Glutamatergic neuron (in vitro differentiated cells): ENCODE measurements at regions not wholly inside any gene's neighbourhood (a gene's known extent, or its start where the extent isn't known, plus 50 kb on each side); places are given as distances from the start of the nearest gene placed in this dataset.
A peak's percentile ranks its signal among the peaks of the same experiment; 100 is the strongest.

Experiments
- DNase-seq: peaks from one replicate; pipeline ENCODE4 v3.0.0; 2022
- H3K27ac Mint-ChIP-seq: one replicate; pipeline ENCODE4 v1.8.0; 2020; ENCODE audit warnings: mild to moderate bottlenecking, mixed read lengths, inconsistent platforms; ENCODE audit not compliant: unreplicated experiment
- H3K27me3 Mint-ChIP-seq: one replicate; pipeline ENCODE4 v1.8.0; 2020; ENCODE audit warnings: mild to moderate bottlenecking, moderate library complexity, mixed read lengths, inconsistent platforms; ENCODE audit not compliant: unreplicated experiment
- H3K36me3 Mint-ChIP-seq: one replicate; pipeline ENCODE4 v1.8.0; 2020; ENCODE audit warnings: mild to moderate bottlenecking, mixed read lengths, inconsistent platforms; ENCODE audit not compliant: unreplicated experiment
- H3K4me1 Mint-ChIP-seq: one replicate; pipeline ENCODE4 v1.8.0; 2020; ENCODE audit warnings: mild to moderate bottlenecking, low read depth, mixed read lengths, inconsistent platforms; ENCODE audit not compliant: unreplicated experiment
- H3K4me3 Mint-ChIP-seq: one replicate; pipeline ENCODE4 v1.8.0; 2020; ENCODE audit warnings: mild to moderate bottlenecking, mixed read lengths, inconsistent platforms; ENCODE audit not compliant: unreplicated experiment
- H3K9me3 Mint-ChIP-seq: one replicate; pipeline ENCODE4 v1.8.0; 2020; ENCODE audit warnings: mild to moderate bottlenecking, moderate library complexity, mixed read lengths, inconsistent platforms; ENCODE audit not compliant: unreplicated experiment
- TF ChIP-seq, protein P1 (sequence below): fragments of 200-600 bp; sonication (generic); IDR thresholded peaks from one replicate; pipeline ENCODE4 v1.5.0; 2021; ENCODE audit not compliant: partially characterized antibody, unreplicated experiment

DNA sequence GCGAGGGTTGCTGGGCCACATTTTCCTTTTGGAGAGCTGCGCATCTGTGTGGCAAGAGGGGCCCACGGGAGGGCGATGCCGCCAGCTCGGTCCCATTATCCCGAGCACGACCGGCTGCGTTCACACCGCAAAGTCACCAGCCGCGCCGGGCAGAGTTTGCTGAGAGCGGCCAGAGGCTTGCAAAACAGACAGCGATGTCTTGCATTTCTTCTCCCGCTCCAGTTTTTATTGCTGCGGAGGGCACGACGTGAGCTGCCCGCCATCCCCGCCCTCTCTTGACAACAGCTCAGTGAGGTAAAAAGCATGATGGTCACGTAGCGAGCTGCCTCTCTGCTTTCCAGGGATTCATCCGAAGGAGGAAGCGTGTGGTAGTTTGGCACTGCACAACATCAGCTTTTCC, 102.1 kb upstream of the TENM3 start:
- peaks cover 19% of the 10 kb centered on the region for H3K4me1 Mint-ChIP-seq

DNA sequence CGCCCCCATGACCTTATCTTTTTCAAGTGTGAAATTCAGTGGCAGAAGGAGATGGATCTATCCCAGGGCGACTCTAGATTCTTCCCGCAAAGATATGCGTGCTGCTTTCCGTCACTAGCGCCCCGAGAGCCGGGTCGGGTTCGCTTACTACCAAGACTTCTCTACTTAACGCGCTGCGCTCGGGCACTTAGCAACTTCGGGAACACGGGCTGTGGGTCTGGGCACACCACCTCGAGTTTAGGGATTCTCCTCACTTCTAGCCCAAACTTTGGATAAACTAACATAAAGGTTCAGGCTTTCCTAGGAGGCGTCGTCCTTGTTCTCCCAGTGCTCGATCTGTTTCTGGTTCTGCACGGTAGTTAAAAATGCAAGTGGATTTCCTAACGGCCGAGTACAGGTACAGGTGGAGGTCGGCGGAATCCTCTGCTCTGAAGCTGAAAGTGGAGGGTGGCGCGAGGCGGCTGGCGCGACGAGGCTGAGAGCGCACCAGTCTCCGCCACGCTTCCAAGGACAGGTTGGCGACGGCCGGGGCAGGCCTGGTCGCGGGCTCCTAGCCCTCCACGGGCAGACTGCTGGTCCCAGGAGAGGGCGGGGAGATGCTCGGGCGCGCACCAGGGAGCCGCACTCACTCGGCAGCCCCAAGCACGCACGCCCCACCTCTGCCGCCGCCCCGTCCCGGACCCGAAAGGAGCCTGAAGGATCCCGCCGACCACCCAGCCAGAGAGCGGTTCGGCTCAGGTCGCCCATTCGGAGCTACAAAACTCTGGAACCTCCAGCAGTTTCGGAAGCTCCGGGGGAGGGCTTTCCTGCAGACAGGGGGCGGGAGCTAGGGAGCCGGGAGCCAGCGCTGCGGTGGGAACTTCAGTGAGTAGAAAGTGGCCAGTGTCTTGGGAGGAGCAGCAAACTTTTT, 100.8 kb upstream of the TENM3 start:
- no peak overlapping the region for H3K27ac Mint-ChIP-seq
- peaks cover 21% of the 10 kb centered on the region for H3K27me3 Mint-ChIP-seq
- H3K4me1 Mint-ChIP-seq: peaks cover 16% of the 10 kb centered on the region
- TF ChIP-seq, protein P1, sequence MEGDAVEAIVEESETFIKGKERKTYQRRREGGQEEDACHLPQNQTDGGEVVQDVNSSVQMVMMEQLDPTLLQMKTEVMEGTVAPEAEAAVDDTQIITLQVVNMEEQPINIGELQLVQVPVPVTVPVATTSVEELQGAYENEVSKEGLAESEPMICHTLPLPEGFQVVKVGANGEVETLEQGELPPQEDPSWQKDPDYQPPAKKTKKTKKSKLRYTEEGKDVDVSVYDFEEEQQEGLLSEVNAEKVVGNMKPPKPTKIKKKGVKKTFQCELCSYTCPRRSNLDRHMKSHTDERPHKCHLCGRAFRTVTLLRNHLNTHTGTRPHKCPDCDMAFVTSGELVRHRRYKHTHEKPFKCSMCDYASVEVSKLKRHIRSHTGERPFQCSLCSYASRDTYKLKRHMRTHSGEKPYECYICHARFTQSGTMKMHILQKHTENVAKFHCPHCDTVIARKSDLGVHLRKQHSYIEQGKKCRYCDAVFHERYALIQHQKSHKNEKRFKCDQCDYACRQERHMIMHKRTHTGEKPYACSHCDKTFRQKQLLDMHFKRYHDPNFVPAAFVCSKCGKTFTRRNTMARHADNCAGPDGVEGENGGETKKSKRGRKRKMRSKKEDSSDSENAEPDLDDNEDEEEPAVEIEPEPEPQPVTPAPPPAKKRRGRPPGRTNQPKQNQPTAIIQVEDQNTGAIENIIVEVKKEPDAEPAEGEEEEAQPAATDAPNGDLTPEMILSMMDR: no peak
- H3K4me3 Mint-ChIP-seq: peak overlapping the region; percentile 96
- peak; percentile 39 for DNase-seq
- H3K36me3 Mint-ChIP-seq: peaks cover 4% of the 10 kb centered on the region
- peaks cover 15% of the 10 kb centered on the region for H3K9me3 Mint-ChIP-seq

More for the DNA sequence above, 102.1 kb upstream of the TENM3 start:
- TF ChIP-seq, protein P1: no peak
- Mint-ChIP-seq H3K27ac (no peak overlapping the region), H3K27me3 (peaks cover 23% of the 10 kb centered on the region), H3K4me3 (peak overlapping the region; percentile 64), H3K9me3 (peaks cover 15% of the 10 kb centered on the region), H3K36me3 (peaks cover 4% of the 10 kb centered on the region)
- peak; percentile 66 for DNase-seq

DNA sequence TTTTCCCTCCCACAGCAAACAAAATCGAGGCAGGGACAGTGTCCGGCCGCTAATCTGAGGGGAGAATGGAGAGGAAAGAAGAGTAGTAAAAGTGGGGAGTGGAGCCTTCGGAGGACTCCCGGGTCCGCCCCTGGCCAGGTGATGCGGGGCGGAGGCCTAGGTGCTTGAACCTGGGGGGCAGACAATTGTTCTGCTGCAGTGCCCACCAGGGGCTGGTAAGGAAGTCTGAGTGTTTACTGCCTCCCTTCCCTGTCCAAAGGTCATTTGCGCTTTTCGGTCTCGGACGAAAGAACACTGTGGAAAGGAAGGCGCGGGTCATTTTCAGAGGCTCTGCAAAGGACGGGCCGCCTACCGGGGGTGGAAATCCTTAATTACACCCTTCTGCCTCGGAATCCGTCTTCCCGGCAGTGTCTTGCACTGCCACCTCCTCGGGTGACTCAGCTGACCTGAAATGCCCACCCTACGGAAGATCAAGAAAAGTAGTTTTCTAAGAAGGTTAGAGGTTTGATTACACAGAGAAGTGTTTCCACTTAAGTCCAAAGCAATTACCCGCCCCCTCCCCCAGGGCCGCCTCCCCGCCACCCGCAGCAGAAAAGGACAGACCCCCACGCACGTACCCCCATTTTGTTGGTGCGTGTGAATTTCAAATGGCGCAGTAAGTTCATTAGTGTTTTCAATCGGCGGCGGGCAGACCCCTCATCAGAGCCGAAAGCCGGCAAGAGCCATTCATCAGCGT, 99.9 kb upstream of the TENM3 start:
- Mint-ChIP-seq H3K4me1 (peaks cover 16% of the 10 kb centered on the region), H3K27me3 (peaks cover 21% of the 10 kb centered on the region)
- no peak for DNase-seq

DNA sequence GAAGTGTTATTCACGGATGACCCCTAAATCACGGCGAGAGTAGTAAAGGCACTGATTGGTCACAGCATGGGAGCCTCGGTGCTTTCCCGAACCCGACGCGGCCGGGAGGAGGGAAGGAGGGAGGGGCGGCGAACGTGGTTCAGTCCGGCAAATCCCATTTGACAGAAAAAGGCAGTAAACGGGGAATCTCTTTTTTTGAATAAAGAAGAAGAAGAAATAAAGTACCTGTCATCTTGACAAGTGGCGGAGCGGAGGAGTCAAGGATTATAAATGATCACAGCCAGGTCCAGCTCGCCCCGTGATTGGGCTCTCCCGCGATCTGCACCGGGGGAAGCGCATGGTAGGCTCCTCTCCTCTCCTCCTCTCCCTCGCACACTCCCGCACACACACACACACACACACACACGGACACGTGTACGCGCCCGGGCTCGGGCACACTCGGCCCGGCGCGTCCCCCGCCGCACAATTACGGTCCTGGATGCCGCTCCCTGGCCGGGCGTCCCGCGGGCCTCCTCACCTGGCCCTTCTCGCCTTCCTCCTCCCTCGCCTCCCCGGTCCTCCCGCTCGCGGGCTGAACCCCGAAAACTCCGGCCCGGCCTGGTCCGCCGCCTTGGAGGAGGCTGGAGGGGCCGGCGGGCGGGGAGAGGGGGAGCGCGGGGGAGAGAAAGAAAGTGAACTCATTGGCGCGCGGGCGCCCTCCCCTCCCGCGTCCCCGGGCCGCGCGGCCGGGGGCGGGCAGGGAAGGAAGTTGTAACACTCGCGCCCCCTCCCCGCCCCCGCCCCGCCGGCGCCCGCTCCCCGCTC, 99.2 kb upstream of the TENM3 start:
- TF ChIP-seq, protein P1: no peak
- H3K4me1 Mint-ChIP-seq: peaks cover 16% of the 10 kb centered on the region

More for the DNA sequence above, 99.9 kb upstream of the TENM3 start:
- TF ChIP-seq, protein P1: no peak
- H3K36me3 Mint-ChIP-seq: peaks cover 4% of the 10 kb centered on the region
- H3K4me3 Mint-ChIP-seq: peak overlapping the region; percentile 96
- H3K27ac Mint-ChIP-seq: peak overlapping the region; percentile 48
- H3K9me3 Mint-ChIP-seq: peaks cover 15% of the 10 kb centered on the region

More for the DNA sequence above, 99.2 kb upstream of the TENM3 start:
- Mint-ChIP-seq H3K4me3 (peak overlapping the region; percentile 96), H3K9me3 (peaks cover 15% of the 10 kb centered on the region), H3K36me3 (peaks cover 4% of the 10 kb centered on the region), H3K27me3 (peaks cover 21% of the 10 kb centered on the region), H3K27ac (peak overlapping the region; percentile 48)
- DNase-seq: peak; percentile 60
